ENCODE measurements at regions not wholly inside any gene's neighbourhood (a gene's known extent, or its start where the extent isn't known, plus 50 kb on each side); places are given as distances from the start of the nearest gene placed in this dataset.

DNA sequence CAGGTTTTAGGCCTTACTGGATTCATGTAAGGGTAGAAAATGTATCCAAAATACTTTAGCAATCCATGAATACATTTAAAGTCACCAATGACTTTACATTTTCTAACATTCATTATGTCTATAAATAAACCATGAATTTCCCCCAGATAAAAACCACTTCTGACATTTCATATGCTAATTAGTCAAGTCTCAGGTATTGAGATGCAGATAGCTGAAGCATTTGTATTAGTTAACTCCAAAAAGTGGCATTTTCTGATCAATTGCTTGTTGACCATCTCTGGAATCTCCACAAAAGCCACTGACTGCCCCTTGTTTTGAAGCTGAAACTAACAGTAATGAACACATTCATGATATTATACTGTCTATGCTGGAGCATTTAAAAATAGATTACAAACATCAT lies 68.4 kb upstream of the RAP2B start:
- TF ChIP-seq CTCF (IDR thresholded peaks at IDR 0.05) (no peak), ZFX (IDR thresholded peaks at IDR 0.05; ENCODE audit: borderline replicate concordance) (no peak)

Data from 22Rv1 (cell line).